Ovary (tissue), 3 donors: ENCODE measurements at regions not wholly inside any gene's neighbourhood (a gene's known extent, or its start where the extent isn't known, plus 50 kb on each side); places are given as distances from the start of the nearest gene placed in this dataset.

ENCODE experiments used
- EP300 ChIP-seq: sonication (generic); formaldehyde crosslinking; IDR thresholded peaks from one replicate; pipeline ENCODE4 v1.6.1; 2017; ENCODE audit warnings: antibody characterized with exemption
- POLR2A ChIP-seq: fragments of 450-650 bp; IDR thresholded peaks from one replicate; pipeline ENCODE4 v1.6.1; 2017; ENCODE audit warnings: antibody characterized with exemption, mild to moderate bottlenecking, moderate library complexity
- TF ChIP-seq, protein P1 (sequence below), 3 donors: fragments of 450-650 bp in 2 of 3; fragments of 200-600 bp in 1 of 3; IDR thresholded peaks; one replicate each; pipeline versions ENCODE4 v1.5.1 to v1.8.0; 2016 to 2022; ENCODE audit warnings: antibody characterized with exemption in 3 of 3, mild to moderate bottlenecking in 1 of 3
- donor health status: DM: no; HTN: no; CAD: no.

- TF ChIP-seq, protein P1, sequence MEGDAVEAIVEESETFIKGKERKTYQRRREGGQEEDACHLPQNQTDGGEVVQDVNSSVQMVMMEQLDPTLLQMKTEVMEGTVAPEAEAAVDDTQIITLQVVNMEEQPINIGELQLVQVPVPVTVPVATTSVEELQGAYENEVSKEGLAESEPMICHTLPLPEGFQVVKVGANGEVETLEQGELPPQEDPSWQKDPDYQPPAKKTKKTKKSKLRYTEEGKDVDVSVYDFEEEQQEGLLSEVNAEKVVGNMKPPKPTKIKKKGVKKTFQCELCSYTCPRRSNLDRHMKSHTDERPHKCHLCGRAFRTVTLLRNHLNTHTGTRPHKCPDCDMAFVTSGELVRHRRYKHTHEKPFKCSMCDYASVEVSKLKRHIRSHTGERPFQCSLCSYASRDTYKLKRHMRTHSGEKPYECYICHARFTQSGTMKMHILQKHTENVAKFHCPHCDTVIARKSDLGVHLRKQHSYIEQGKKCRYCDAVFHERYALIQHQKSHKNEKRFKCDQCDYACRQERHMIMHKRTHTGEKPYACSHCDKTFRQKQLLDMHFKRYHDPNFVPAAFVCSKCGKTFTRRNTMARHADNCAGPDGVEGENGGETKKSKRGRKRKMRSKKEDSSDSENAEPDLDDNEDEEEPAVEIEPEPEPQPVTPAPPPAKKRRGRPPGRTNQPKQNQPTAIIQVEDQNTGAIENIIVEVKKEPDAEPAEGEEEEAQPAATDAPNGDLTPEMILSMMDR (IDR thresholded peaks at IDR 0.05) = no peak
- TF ChIP-seq POLR2A = no peak
- no peak for TF ChIP-seq EP300
Observed at GRCh38 chr17:79249929-79250521, 175.4 kb downstream of the ENGASE start.
